ENCODE measurements at regions not wholly inside any gene's neighbourhood (a gene's known extent, or its start where the extent isn't known, plus 50 kb on each side); places are given as distances from the start of the nearest gene placed in this dataset.

- DNase-seq (ENCODE audit: low spot score), result no peak
These were observed 257.1 kb upstream of the ARRDC4 start for GRCh38 chr15:97703400-97703799.

GRCh38 chr15:97706059-97706458 is 254.4 kb upstream of the ARRDC4 start:
- DNase-seq (ENCODE audit: low spot score), result no peak

- no peak for DNase-seq (ENCODE audit: low spot score)
These were observed 252.3 kb upstream of the ARRDC4 start for GRCh38 chr15:97708252-97708651.

GRCh38 chr15:97712530-97712929 is 248.0 kb upstream of the ARRDC4 start:
- no peak for DNase-seq (ENCODE audit: low spot score)

GRCh38 chr15:97717806-97718205 is 242.7 kb upstream of the ARRDC4 start:
- no peak for DNase-seq (ENCODE audit: low spot score)

- DNase-seq (ENCODE audit: low spot score), result no peak
These were observed 242.0 kb upstream of the ARRDC4 start for GRCh38 chr15:97718509-97718908.

- DNase-seq (ENCODE audit: low spot score), result no peak
These were observed 231.7 kb upstream of the ARRDC4 start for GRCh38 chr15:97728791-97729190.

- no peak for DNase-seq (ENCODE audit: low spot score)
These were observed 231.2 kb upstream of the ARRDC4 start for GRCh38 chr15:97729270-97729669.

- no peak for DNase-seq (ENCODE audit: low spot score)
These were observed 230.2 kb upstream of the ARRDC4 start for GRCh38 chr15:97730315-97730714.

GRCh38 chr15:97731859-97732258 is 228.6 kb upstream of the ARRDC4 start:
- DNase-seq (ENCODE audit: low spot score), result no peak

- DNase-seq (ENCODE audit: low spot score), result no peak
These were observed 227.1 kb upstream of the ARRDC4 start for GRCh38 chr15:97733373-97733772.

- no peak for DNase-seq (ENCODE audit: low spot score)
These were observed 223.8 kb upstream of the ARRDC4 start for GRCh38 chr15:97736748-97737147.

- peak; percentile 32 for DNase-seq (ENCODE audit: low spot score)
These were observed 214.9 kb upstream of the ARRDC4 start for GRCh38 chr15:97745481-97746071.

- no peak for DNase-seq (ENCODE audit: low spot score)
These were observed 213.2 kb upstream of the ARRDC4 start for GRCh38 chr15:97747342-97747741.

- no peak for DNase-seq (ENCODE audit: low spot score)
These were observed 211.9 kb upstream of the ARRDC4 start for GRCh38 chr15:97748576-97748975.

GRCh38 chr15:97750060-97750459 is 210.4 kb upstream of the ARRDC4 start:
- no peak for DNase-seq (ENCODE audit: low spot score)

- no peak for DNase-seq (ENCODE audit: low spot score)
These were observed 204.8 kb upstream of the ARRDC4 start for GRCh38 chr15:97755726-97756125.

- no peak for DNase-seq (ENCODE audit: low spot score)
These were observed 201.1 kb upstream of the ARRDC4 start for GRCh38 chr15:97759363-97759762.

- DNase-seq (ENCODE audit: low spot score), result no peak
These were observed 199.4 kb upstream of the ARRDC4 start for GRCh38 chr15:97761110-97761509.

GRCh38 chr15:97783240-97783639 is 177.3 kb upstream of the ARRDC4 start:
- no peak for DNase-seq (ENCODE audit: low spot score)

GRCh38 chr15:97786741-97787140 is 173.8 kb upstream of the ARRDC4 start:
- no peak for DNase-seq (ENCODE audit: low spot score)

- no peak for DNase-seq (ENCODE audit: low spot score)
These were observed 170.3 kb upstream of the ARRDC4 start for GRCh38 chr15:97790180-97790579.

- DNase-seq (ENCODE audit: low spot score), result no peak
These were observed 168.4 kb upstream of the ARRDC4 start for GRCh38 chr15:97791824-97792792.

GRCh38 chr15:97804950-97805349 is 155.6 kb upstream of the ARRDC4 start:
- DNase-seq (ENCODE audit: low spot score), result no peak

Measured in HuH-7.5 (cell line).